SK-MEL-5 (cell line): ENCODE measurements at regions not wholly inside any gene's neighbourhood (a gene's known extent, or its start where the extent isn't known, plus 50 kb on each side); places are given as distances from the start of the nearest gene placed in this dataset.

ENCODE experiments used
- DNase-seq: peaks from one replicate; pipeline ENCODE4 v3.0.0-alpha.2; 2016; ENCODE audit warnings: low read depth, low spot score
- in situ Hi-C: cut with HindIII; loops from 2 replicates; pipeline ENCODE4 v1.10.0; 2016; ENCODE audit warnings: low sequenced_read_pairs, high pct_unique_total_duplicates, low pct_unique_long_range_greater_than_20kb

GRCh38 chr2:451495-451894 lies 163.6 kb upstream of the ALKAL2 start:
- DNase-seq = no peak
- in situ Hi-C loops = no loop called here

DNA sequence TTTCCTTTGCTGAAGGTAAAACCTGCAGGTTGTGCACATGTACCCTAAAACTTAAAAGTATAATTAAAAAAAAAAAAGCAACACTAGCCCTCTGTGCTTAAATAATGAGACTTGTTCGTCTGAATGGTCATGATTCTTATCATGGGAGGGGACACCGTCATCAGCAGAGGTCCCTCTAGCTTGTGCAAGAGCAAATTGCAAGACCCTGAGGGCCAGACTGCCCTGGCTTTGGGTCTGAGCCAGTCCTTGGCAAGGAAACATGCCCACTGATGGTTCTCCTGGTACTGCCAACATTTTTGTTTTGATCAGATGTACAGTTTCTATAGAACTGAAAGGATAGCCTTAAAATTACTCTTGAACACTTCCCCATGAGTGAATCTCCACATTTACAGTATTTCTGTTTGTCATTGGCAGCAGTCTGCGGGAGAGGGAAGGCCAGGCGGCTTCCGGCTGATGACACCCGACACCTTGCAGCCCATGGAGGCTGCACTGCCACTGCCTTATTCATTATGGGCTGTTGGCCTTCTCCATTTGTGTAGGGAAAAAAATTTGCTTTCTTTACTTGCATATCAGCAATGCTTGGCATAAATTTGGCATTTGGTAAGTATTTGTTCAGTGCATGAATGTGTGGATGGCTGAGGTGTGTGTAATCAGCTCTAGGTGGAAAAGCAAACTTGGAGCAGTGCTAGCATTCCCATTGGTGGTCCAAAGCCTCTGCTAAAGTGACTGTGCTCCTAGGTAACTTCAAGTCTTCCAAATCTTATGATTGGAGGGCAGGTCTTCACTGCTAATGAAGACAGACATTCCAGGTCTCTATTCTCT lies 161.6 kb upstream of the ALKAL2 start:
- in situ Hi-C loops = no loop called here
- no peak for DNase-seq

- DNase-seq = no peak
- in situ Hi-C loops = no loop called here
These were observed 160.2 kb upstream of the ALKAL2 start for GRCh38 chr2:447902-448665.

DNA sequence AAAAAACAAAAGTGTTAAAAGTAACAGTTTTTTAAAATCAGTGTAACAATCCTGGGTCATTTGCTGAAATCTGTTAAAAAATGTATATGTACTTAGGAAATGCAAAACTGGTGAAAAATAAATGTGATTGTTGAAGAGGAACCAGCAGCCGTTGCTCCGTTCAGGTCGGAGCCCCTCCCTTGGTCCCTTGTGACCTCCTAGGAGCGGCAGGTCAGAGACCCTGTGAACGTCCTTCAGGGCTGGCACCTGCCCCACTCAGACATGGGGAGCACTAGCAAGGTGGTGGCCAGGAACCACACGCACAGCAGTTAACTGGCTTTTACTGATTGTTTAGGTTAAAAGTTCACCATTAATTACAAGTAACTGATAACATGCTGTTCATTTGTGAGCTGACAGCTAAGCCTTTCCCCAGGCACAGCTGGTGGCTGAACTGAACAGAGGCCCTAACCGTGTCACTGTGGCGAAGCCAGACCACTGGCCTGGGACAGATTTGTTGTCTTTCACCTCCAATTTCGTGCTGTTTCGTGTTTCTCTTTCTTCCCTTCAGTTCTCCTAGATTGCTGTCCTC lies 159.2 kb upstream of the ALKAL2 start:
- DNase-seq = no peak
- in situ Hi-C loops = no loop called here

- DNase-seq = no peak
- in situ Hi-C loops = no loop called here
These were observed 158.5 kb upstream of the ALKAL2 start for GRCh38 chr2:446303-446874.

GRCh38 chr2:445896-446295 lies 158.0 kb upstream of the ALKAL2 start:
- in situ Hi-C loops = no loop called here
- no peak for DNase-seq

DNA sequence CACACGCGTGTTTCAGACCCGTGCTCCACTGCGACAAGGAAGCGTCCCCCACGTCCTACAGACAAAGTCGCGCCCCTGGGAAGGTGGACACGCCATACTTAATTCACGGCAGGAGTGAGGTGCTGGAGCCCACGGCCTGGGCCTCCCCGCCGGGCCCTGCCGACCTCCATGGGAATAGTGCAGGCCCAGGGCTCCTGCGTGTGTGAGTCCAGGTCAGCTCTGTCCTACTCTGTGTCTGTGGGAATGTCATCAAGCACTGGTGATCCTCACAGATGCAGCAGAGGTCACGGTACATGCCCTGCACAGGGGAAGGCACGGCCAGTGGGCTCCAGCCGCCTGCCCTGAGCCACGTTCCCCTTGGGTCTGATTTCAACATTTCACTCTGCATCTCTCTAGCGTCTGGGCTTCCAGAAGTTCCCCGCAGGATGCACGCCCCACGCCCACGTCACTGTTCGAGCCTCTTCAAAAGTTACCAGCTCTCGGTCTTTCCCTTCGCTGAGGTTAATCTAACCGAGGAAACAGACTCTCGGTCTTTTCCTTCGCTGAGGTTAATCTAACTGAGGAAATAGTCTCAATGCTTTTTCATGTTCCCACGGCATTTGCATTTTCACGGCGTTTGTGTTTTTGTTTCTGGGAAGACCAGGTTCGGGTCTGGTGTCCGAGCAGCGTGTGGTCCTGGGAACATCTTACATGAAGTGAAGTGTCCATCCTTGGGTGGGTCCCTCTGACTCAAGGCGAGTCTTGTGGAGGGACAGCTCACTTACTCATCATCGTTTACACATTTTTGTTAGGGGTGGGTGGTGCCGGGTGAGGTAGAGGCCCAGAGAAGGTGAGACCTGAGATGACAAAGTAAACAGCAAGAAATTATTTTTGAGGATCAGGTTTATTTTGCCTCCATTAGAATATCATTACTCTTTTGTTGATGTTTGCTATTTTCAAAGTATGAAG lies 157.3 kb upstream of the ALKAL2 start:
- no peak for DNase-seq
- in situ Hi-C loops = no loop called here

GRCh38 chr2:443741-444140 lies 155.8 kb upstream of the ALKAL2 start:
- DNase-seq = no peak
- in situ Hi-C loops = no loop called here

GRCh38 chr2:443216-443615 lies 155.3 kb upstream of the ALKAL2 start:
- in situ Hi-C loops = no loop called here
- DNase-seq = no peak

- in situ Hi-C loops = no loop called here
- DNase-seq = no peak
These were observed 153.5 kb upstream of the ALKAL2 start for GRCh38 chr2:441258-442022.

DNA sequence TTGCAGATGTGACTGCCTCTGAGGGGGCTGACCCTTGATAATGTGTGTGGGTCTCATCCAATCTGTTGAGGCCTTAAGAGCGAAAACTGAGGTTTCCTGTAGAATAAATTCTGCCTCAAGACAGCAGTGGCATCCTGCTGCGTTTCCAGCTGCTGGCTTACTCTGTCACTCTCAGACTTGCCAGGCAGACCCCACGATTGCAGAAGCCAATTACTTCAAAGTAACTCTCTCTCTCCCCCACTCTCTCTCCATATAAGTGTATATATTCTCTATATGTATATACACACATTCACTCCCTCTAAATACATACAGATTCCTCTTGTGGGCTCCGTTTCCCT lies 152.5 kb upstream of the ALKAL2 start:
- in situ Hi-C loops = no loop called here
- no peak for DNase-seq

DNA sequence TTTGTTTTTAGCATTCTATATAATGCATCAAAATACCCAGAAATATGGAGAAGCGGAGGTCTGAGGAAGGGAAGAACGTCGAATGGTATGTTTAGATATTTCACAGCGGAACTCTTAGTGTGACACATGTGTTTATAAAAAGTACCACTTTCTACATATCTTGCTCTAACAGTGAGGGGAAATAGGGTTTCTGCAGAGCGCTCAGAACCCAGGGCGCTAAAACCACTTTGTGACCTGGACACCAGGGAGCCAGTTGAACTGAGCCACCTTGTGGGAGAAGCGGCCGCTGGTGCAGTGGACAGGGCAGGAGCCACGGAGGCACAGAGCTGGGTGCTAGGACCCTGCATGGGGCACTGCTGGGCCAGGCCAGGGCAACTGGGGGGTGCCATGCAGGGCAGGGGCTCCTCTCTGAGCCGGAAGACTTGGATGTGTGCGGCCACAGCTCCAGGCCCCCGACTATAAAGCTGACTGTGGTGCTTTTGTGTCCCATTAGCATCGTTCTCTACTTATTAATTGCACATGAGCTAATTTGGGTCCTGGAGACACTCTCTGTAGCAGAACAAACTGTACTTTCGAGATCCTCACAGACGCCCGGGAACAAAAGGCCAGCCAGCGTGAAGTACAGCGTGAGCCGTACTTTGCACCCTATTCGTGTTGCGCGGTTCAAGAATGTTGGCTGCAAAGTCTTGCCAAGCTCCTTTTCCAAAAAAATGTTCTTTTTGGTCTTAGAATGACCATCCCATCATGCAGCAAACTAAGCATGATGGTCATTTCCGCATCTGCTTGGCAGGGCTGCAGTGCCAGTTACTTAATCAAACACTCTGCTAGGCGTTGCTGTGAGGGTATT lies 151.9 kb upstream of the ALKAL2 start:
- in situ Hi-C loops = no loop called here
- DNase-seq = no peak

DNA sequence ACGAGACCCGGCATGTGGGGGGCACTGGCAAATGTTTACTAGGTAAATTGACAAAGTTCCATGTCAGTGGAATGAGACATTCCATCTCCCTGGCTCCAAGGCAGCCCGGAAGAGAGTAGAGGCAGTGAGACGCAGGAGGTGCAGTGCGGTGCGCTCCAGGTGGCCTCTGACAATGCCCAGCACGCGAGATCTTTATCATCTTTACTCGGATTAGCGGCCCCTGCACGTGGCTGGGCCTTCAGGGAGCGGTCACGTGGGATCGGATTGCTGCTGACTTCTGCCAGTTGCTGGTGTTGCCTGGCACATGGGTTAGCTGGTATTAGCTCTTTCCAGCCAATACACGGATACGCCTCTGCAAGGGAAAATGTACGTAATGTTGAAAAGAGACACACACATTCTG lies 151.2 kb upstream of the ALKAL2 start:
- DNase-seq = no peak
- in situ Hi-C loops = no loop called here

DNA sequence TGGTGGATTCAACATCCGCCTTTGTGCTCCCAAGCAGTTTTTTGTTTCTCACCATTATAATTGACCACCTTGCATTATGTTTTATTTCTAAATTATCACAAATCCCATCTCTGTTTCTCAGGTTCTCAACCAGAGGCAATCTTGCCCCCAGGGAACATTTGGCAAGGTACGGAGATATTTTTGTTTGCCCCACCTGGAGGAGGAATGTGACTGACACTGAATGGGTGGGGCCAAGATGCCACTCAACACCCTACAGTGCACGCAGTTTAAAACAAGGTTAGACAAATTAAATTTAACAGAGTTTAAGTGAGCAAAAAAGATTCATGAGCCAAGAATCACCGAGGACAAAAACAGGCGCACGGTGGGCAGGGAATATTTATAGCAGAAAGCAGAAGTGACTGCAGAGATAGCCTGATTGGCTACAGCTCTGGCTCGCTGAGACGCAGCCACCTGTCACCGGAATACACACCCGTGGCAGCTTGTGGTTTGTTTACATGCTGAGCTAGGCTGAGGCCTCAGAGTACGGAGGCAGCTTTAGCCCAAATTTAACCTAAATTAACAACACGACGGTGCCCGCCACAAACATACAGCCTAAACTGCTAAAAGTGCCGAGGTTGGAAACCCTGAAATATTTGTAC lies 150.0 kb upstream of the ALKAL2 start:
- DNase-seq = no peak
- in situ Hi-C loops = no loop called here

DNA sequence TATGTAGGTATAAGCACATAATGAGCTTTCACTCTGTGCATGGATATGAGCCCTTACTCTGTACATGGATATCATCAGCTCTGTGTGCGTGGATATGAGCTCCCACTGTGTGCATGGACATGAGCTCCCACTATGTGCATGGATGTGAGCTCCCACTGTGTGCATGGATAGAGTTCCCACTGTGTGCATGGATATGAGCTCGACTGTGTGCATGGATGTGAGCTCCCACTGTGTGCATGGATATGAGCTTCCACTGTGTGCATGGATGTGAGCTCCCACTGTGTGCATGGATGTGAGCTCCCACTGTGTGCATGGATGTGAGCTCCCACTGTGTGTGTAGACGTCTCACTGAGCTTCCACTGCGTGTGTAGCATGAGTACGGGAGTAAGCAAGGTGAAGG lies 149.3 kb upstream of the ALKAL2 start:
- in situ Hi-C loops = no loop called here
- DNase-seq = no peak

DNA sequence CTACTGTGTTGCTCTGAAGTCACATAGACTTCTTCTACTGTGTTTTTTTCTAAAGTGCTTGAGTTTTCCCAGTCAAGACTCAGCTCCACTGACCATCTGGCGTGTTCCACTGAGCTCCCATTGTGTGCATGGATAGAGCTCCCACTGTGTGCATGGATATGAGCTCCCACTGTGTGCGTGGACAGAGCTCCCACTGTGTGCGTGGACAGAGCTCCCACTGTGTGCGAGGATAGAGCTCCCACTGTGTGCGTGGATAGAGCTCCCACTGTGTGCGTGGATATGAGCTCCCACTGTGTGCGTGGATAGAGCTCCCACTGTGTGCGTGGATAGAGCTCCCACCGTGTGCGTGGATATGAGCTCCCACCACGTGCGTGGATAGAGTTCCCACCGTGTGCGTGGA lies 148.3 kb upstream of the ALKAL2 start:
- in situ Hi-C loops = no loop called here
- no peak for DNase-seq
